ENCODE measurements at regions not wholly inside any gene's neighbourhood (a gene's known extent, or its start where the extent isn't known, plus 50 kb on each side); places are given as distances from the start of the nearest gene placed in this dataset.

DNA sequence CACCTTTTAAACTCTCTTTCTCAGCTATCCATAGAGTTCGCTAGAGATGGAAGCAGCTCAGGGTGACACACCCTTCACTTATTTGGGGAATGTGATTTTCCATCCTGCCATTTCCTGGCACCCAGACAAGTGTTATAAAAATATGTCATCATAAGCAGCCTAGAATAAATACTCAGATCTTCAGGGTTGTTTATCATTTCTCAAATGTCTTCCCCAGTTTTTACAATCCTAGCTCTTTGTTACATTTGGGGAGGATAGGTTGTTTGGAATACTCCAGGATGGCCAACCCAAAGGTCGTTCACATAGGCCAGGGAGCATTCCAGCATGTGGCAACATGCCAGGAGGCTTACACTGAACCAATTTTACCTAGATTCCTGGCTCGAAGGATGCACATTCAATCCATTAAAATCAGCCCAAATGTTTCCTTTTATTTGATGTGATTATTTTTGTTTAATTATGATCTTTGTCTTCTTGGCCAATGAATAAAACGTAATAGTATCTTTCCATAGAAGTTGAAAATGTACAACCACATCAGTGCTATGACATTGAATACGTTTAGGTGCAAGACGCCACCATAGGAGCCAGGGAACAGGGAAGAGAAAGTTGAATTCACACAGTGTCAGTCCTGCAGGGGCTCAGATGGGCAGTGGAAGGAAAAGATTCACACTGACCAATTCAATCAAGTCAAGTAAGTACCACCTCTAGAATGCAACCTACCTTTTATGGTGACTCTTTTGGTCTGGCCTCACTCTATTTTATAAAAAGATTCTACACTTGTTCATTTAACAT lies 537.7 kb upstream of the MDFIC2 start:
- intact Hi-C loops (cut with micrococcal nuclease): no loop called here
- Mint-ChIP-seq H3K4me3 (no peak overlapping the region), H3K9me3 (peaks cover 0 to 8% (median 2%) of the 10 kb centered on the region in 7 donors), H3K4me1 (no peaks in the 10 kb centered on the region), H3K27ac (no peak overlapping the region), H3K27me3 (ENCODE audit: low read depth in 3 of 3) (no peaks in the 10 kb centered on the region), H3K36me3 (no peaks in the 10 kb centered on the region)
- H3K9ac ChIP-seq (ENCODE audit: insufficient read depth, low read length, poor library complexity, severe bottlenecking): no peak overlapping the region
- H3K4me3 ChIP-seq (replicated peaks in 1 of 3; ENCODE audit: low read depth in 2 of 3, low read length in 3 of 3): no peak overlapping the region
- H3K27ac ChIP-seq (ENCODE audit: low read depth in 1 of 2, low read length in 2 of 2): no peak overlapping the region
- H3K36me3 ChIP-seq (replicated peaks in 1 of 2; ENCODE audit: control insufficient read depth in 1 of 2, insufficient read depth in 2 of 2, low read length in 2 of 2): no peaks in the 10 kb centered on the region
- no peaks in the 10 kb centered on the region for H3K79me2 ChIP-seq (ENCODE audit: insufficient read depth, low read length)
- WGBS (ENCODE audit: insufficient coverage): no CpG with 5 or more reads among the region's 6 CpGs
- H4K20me1 ChIP-seq (ENCODE audit: insufficient read depth, low read length): no peaks in the 10 kb centered on the region
- H3K27me3 ChIP-seq (ENCODE audit: control insufficient read depth in 2 of 2, insufficient read depth in 2 of 2, low read length in 2 of 2): no peaks in the 10 kb centered on the region
- no peak overlapping the region for H3K4me2 ChIP-seq (replicated peaks; ENCODE audit: extremely low read depth, low read length, poor library complexity, severe bottlenecking)
- no peaks in the 10 kb centered on the region for H3K9me3 ChIP-seq (replicated peaks in 1 of 2; ENCODE audit: control insufficient read depth in 1 of 2, insufficient read depth in 1 of 2, low read length in 2 of 2)
- no peaks in the 10 kb centered on the region for H3K4me1 ChIP-seq (ENCODE audit: control insufficient read depth in 1 of 2, insufficient read depth in 2 of 2, low read length in 2 of 2)
- DNase-seq: no peak
- TF ChIP-seq, protein P1, sequence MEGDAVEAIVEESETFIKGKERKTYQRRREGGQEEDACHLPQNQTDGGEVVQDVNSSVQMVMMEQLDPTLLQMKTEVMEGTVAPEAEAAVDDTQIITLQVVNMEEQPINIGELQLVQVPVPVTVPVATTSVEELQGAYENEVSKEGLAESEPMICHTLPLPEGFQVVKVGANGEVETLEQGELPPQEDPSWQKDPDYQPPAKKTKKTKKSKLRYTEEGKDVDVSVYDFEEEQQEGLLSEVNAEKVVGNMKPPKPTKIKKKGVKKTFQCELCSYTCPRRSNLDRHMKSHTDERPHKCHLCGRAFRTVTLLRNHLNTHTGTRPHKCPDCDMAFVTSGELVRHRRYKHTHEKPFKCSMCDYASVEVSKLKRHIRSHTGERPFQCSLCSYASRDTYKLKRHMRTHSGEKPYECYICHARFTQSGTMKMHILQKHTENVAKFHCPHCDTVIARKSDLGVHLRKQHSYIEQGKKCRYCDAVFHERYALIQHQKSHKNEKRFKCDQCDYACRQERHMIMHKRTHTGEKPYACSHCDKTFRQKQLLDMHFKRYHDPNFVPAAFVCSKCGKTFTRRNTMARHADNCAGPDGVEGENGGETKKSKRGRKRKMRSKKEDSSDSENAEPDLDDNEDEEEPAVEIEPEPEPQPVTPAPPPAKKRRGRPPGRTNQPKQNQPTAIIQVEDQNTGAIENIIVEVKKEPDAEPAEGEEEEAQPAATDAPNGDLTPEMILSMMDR (IDR thresholded peaks at IDR 0.05): no peak
- H2AFZ ChIP-seq (ENCODE audit: insufficient read depth, low read depth, low read length, poor library complexity, severe bottlenecking): no peak overlapping the region

DNA sequence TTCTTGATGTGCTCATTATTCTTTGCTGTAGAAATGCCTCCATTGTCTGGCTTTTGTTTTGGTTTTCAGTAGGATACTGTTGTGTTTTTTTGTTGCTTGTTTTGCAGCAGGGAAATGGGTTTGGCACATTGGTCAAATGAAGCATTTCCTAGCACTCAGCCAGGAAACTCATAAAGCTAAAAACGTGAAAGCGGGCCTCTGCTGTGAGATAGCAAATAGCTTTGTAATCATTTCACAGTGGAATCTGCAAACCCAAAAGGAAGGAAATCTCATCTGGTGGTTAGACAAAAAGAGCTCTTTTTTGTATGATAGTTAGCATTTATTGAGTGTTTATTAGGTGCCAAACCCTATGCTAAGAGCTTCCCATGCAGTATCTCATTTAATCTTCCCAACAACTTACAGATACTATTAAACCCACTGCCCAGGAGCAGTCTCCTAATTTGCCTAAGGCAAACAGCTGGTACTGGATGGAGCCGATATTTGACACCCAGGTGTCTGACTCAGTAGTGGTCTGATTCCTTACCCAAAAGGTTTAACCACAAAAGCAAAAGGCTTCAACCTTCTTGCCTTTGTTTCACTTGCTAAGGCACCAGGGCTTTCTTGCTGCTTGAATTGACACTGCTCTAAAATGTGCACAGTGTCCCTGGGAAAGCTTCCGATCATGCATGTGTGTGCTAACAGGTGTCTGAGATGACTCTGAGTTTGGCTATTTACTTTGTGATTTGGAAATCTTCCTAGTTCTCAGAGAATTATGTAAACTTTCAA lies 527.9 kb upstream of the MDFIC2 start:
- Mint-ChIP-seq H3K4me3 (no peak overlapping the region), H3K9me3 (peaks cover 0 to 6% (median 1%) of the 10 kb centered on the region in 7 donors), H3K27me3 (ENCODE audit: low read depth in 3 of 3) (peaks cover 0 to 1% (median 0%) of the 10 kb centered on the region in 3 donors), H3K27ac (no peak overlapping the region), H3K4me1 (no peaks in the 10 kb centered on the region), H3K36me3 (no peaks in the 10 kb centered on the region)
- Histone ChIP-seq H3K27ac (ENCODE audit: low read depth in 1 of 2, low read length in 2 of 2) (no peak overlapping the region), H3K27me3 (ENCODE audit: control insufficient read depth in 2 of 2, insufficient read depth in 2 of 2, low read length in 2 of 2) (no peaks in the 10 kb centered on the region), H3K9me3 (replicated peaks in 1 of 2; ENCODE audit: control insufficient read depth in 1 of 2, insufficient read depth in 1 of 2, low read length in 2 of 2) (no peaks in the 10 kb centered on the region), H4K20me1 (ENCODE audit: insufficient read depth, low read length) (no peaks in the 10 kb centered on the region), H3K36me3 (replicated peaks in 1 of 2; ENCODE audit: control insufficient read depth in 1 of 2, insufficient read depth in 2 of 2, low read length in 2 of 2) (no peaks in the 10 kb centered on the region), H3K4me3 (replicated peaks in 1 of 3; ENCODE audit: low read depth in 2 of 3, low read length in 3 of 3) (no peak overlapping the region), H3K4me1 (ENCODE audit: control insufficient read depth in 1 of 2, insufficient read depth in 2 of 2, low read length in 2 of 2) (no peaks in the 10 kb centered on the region), H3K9ac (ENCODE audit: insufficient read depth, low read length, poor library complexity, severe bottlenecking) (no peak overlapping the region), H3K79me2 (ENCODE audit: insufficient read depth, low read length) (no peaks in the 10 kb centered on the region), H3K4me2 (replicated peaks; ENCODE audit: extremely low read depth, low read length, poor library complexity, severe bottlenecking) (no peak overlapping the region), H2AFZ (ENCODE audit: insufficient read depth, low read depth, low read length, poor library complexity, severe bottlenecking) (no peak overlapping the region)
- TF ChIP-seq, protein P1 (IDR thresholded peaks at IDR 0.05): no peak
- no peak for DNase-seq
- WGBS (ENCODE audit: insufficient coverage): 62% methylated on average over 3 of the region's 4 CpGs
- intact Hi-C loops (cut with micrococcal nuclease): no loop called here
